Raji (cell line): ENCODE measurements at regions not wholly inside any gene's neighbourhood (a gene's known extent, or its start where the extent isn't known, plus 50 kb on each side); places are given as distances from the start of the nearest gene placed in this dataset.

Experiments used
- POLR2A ChIP-seq: IDR thresholded peaks from 2 replicates; pipeline ENCODE4 v1.6.1; 2011; ENCODE audit warnings: low read depth, low read length, control low read depth; ENCODE audit not compliant: insufficient read depth

DNA sequence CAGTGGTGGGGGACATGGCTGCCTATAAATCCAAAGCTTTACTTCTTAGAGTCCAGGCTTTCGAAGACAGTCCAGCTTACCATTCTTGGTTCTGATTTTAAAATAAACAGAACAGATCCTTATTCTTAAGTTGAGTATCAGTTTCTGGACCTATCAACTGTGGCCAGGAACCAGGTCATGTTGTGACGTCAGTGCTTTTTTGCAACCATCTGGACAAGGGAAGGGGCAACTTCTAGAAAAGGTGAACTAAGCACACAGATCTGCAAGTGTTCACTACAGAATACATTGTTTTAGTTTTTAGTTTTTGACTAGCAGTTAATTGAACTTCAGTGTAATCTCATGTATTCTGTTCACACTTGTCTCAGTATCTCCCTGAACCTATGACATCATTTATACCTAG lies 326.0 kb upstream of the MGAT5 start:
- TF ChIP-seq POLR2A: no peak

DNA sequence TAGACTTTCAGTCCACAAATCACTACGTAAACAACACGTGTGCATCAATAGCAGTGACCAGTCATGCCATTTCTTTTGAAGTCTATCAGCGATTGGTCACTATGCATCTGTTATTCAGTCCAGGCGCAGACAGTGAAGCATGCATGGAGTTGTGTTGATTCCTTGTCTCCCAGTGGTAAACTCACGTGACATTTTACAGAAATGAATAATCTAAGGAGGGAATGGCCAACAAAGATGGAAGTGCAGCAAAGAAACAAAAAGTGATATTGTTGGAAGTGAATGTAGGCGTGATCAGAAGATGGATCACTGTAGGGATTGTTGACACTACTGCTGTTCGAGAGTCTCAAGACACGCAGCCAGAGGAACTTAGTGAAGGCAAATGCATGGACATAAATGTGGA lies 317.8 kb upstream of the MGAT5 start:
- no peak for TF ChIP-seq POLR2A

DNA sequence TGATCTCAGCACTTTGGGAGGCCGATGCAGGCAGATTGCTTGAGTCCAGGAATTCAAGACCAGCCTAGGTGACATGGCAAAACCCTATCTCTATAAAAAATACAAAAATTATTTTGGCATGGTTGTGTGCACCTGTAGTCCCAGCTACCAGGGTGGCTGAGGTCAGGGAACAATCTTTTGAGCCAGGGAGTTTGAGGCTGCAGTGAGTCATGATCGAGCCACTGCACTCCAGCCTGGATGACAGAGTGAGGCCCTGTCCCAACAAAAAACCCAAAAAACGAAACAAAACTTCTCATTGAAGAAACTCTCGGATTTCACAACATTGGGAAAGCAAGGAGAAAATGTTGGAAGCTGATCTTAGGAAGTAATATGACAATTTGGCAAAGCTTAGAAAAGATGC lies 317.3 kb upstream of the MGAT5 start:
- no peak for TF ChIP-seq POLR2A

DNA sequence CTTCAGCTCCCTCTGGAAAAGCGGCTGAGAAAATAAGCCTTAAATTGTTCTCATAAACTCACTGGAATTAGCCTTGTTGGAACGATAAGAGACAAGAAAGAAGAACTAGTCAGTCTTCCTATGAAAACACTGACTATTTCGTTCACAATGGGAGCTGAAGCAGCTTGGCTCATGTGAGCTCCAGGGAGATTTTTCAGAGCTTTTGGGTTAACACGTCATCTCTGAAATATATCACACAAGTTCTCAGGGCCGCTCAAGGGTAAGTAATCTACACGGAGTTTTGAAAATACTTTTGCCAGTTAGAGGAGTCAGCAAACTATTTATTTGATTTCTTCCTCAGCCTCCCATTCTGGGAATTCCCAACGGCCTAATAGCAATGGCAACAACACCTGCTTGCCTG lies 316.2 kb upstream of the MGAT5 start:
- TF ChIP-seq POLR2A: no peak

DNA sequence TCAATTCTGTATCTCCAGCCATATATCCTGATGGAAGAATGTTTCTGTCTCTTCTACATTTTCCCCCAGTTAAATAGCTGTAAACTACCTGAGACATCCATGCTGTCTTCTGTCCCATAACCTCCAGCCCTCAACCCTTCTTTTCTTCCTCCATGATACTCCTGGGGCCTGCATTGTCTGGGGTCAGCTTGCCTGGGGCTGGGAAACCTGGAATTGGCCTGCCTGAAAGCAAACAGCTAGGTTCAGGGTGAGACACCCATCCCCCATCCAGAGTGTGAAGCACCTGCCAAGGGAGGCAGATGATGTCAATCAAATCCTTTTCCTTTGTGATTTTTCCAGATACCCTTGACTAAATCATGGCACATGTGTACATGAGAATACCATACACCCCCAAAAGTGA lies 313.7 kb upstream of the MGAT5 start:
- TF ChIP-seq POLR2A: no peak

DNA sequence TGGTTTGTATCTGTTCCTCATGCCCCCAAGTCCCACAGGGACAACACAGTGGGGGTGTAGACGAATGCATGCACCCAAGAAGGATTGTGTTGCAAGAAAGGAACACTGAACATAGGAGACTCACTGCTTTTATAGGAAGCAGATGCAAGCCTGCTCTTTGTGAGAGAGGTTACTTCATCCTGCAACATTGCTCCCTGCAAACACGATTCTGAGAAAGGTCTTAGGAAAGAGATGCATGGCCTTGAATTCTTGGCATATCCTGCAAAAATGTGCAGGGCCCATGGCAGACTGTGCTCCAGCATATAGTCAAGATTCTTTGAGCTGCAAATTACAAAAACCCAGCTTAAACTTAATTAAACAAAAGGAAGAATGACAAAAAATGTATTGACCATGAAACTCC lies 312.2 kb upstream of the MGAT5 start:
- TF ChIP-seq POLR2A: no peak

DNA sequence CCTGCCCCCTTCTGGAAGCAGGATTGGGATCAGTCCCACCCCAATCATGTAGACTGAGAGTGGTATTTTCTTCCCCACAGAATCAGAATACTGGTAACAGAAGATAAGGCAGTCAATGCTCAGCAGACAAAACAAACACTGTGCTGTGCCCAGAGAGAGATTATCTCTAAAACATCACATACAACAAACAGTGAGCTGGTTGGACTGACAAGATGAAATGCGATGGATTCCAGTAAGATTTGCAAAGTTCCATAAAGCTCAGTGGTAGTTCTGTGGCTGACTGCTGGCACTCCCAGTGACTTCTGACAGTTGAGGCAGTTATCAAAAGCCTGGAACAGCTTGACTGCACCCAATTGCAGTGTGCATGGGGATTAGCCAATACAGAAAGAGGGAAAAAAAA lies 311.5 kb upstream of the MGAT5 start:
- no peak for TF ChIP-seq POLR2A

DNA sequence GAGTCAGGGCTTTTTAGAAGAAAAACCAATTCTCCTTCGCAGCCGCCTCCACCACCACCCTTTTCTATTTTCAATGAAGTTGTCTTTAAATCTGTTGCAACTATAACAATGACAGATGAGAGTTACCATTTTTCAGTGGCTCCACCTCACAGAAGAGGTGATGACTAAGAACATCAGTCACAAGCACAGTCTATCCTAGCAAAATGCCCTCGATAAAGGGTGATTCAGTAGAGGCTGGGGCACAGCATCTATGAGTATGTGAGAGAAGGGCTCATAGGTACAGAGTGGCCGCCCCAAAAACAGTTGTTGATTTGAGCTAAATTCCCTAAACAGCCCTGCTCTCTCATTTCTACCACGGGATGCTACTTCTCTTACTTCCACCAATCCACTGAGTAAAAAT lies 310.8 kb upstream of the MGAT5 start:
- TF ChIP-seq POLR2A: no peak

DNA sequence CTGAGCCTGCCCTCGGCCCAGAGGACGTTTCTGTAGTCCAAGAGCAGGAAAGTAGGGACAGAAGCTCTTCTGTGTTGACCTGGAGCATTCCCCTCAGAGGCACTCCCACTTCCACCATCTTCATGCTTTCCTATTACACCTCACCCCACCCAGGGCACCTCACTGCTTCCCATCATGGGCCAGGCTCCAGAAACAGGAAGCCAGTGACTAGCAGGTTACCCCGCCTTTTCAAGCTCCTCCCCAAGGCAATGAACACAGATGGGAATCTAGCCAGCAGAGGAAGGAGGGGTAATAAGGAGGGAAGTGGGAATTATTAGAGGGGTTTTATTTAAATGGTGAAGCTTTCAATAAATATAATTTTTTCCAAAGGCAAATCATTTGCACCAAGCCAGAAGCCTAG lies 308.8 kb upstream of the MGAT5 start:
- no peak for TF ChIP-seq POLR2A

DNA sequence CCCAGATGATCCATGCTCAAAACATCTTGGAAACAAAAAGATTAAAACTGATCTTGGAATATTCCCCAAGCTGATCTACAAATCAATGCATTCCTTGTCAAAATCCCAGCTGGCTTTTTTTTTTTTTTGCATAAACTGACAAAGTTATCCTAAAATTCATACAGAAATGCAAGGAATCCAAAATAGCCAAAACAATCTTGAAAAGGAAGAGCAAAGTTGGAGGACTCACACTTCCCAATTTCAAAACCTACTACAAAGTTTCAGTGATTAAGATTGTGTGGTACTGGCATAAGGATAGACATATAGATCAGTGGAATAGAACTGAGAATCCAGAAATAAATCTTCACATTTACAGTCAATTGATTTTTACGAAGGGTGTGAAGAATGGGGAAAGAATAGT lies 306.8 kb upstream of the MGAT5 start:
- no peak for TF ChIP-seq POLR2A

DNA sequence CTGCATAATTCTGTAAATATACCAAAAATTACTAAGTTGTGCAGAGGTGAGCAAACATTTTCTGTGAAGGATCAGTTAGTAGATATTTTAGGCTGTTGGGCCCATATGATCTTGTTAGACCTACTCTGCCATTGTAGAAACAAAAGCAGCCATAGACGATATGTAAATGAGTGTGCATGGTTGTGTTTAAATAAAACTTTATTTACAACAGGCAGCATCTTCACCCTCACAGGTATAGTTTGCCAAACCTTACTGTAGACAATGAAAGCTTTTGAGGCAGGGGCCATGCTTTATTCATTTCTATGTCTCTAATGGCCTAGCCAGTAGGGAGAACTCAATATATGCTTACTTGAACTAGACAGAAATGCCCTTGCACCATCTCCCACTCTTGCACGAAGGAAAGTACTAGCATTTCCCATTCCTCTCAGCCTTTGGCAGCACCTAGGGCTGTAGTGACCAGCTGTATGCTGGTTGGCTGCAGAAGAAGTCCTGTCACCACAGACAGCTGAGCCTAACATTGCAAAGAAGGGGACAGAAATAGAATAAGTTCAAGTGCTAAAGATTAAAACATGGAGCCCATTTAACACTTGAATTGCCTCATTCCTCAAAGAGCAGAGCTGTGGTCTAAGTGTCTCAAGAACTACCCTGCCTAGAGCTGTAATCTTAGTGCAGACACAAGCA lies 305.1 kb upstream of the MGAT5 start:
- no peak for TF ChIP-seq POLR2A

DNA sequence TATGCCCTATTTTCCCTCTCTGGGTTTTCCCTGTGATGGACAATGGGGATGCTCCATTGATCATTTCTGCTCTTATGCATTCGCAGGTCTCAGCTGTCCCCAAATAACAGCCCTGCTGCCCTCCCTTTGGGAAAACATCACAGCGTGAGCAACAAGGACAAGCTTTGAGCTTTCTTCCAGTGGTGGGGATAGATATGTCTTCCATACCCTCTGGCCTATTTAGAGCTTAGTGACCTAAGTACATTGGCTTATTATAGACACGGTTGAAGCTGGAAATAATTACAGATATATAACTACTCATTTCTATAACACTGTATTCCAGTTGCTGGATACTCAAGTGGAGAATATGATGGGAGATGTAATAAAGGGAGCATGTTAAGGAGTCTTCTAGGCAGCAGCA lies 304.3 kb upstream of the MGAT5 start:
- no peak for TF ChIP-seq POLR2A

DNA sequence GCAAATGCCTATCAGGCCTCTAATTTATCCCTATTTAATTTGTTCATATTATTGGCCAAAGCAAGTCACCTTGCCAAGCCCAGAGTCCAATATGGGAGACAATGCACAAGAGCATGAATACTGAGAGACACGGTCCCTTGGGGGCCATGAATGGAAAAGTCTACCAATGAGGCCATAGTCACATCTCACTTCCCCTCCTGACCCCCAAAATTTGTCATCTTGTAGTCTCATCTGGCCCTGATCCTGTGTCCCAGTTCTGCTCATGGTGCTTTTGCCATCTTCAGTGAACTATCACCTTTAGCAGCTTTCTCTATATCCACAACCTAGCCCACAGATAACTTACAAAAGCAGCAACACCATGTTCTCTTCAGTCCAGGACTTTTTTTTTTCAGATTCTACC lies 302.7 kb upstream of the MGAT5 start:
- TF ChIP-seq POLR2A: no peak

DNA sequence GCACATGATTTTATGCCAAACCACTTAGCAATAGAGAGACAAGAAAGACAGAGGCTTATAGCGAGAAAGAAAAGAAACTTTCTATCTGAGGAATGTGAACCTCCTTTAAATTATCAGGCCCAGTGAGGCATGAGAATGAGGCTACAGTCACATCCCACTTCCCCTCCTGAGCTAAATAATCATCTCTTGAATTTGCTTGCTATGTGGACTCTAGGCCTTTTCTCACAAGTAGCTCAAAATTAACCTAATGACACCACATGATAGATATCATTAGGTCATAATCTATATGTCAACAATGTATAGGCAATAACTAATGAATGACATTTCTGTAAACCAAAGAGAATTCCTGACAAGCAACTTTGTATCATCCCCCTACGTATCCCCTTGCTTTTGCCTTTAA lies 301.5 kb upstream of the MGAT5 start:
- no peak for TF ChIP-seq POLR2A

DNA sequence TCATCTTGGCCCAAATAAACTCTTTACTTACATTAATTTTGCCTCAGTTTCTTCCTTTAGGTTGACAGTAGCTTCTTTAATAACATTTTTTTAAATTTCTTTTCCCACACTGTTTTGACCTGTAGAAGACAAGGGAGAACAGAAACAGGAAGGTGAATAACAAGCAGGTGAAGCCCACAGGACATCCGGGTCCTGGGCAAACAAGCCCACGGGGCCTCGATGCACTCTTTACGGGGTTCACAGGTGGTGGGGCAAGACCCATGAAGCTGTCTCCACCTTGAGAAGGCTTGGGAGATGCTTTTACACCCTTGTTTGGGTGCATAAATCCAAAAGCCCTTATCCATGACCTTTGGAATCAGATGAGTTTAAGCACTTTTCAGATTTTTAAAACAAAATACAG lies 301.0 kb upstream of the MGAT5 start:
- no peak for TF ChIP-seq POLR2A

DNA sequence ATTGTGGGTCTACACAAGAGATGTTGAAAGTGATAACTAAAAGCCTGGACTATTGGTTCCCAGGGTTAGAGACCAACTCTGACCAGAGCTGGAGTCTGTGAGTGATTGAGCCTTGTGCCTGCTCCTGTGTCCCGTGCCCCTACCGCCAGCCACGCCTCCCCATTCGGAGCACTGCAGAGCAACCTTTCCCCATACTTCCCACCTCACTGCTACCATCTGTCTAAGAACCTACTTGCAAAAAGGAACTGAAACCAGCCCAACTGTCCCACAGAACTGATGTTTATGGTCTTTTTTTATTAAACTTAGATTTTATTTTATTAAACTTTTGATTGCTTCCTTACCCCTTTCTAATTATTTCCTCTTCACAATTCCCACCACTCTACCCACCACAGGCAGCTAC lies 300.3 kb upstream of the MGAT5 start:
- TF ChIP-seq POLR2A: no peak

DNA sequence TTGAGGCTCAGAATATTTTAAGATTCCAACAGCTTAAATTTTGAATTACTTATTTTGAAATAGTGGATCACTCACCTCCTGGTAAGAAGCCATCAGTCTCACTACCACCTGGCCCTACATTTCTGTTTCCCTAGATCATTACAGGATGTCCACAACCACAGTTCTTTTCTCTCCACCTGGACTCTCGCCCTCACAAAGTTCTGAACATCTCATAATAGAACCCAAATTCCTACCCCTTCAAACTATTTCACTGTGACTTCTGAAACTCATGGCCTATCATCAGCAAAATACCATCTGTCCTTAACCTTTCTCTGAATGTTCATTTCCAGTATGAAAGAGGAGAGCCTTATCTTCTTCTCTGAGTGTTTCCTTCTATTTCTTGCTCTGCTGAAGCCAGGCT lies 299.2 kb upstream of the MGAT5 start:
- no peak for TF ChIP-seq POLR2A

DNA sequence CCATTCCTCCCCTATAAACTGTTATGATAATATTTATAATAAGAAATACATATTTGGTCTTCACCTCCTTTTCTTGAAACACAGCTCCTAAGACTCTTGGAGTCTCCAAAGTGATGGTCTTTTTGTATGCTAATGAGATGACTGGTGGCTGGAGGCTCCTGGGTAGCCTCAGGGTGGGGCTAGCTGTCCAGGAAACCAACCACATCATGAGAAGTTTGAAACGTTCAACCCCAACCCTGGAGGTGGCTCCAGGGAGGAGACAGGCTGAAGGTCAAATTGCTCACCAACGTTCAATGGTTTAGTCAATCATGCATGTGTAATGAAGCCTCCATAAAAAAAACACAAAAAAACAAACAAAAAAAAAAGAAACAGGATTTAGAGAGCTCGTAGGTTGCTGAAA lies 298.7 kb upstream of the MGAT5 start:
- TF ChIP-seq POLR2A: no peak

DNA sequence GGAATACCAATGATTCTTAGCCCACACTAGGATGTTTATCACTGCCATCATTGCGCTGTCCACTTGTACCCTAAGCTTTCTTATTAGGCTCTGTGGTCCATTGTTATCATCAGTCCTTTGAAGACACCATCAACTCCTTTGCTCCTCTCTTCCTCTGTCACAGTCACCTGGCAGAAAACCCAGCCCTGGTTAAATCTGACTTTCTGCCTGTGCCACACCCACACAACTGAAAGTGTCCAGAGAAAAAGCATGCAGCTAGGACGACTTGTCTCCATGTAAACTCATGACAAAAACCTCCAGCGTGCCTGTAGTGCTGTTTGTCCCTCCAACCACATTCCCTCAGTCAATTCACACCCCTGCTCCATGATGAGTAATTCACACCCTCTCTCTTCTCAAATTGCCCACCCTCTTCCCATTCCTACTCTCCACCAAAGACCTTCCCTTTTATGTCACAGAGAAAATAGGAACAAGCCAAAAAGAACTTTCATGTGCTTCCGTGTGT lies 297.4 kb upstream of the MGAT5 start:
- TF ChIP-seq POLR2A: no peak
